ENCODE measurements at regions not wholly inside any gene's neighbourhood (a gene's known extent, or its start where the extent isn't known, plus 50 kb on each side); places are given as distances from the start of the nearest gene placed in this dataset.

DNA sequence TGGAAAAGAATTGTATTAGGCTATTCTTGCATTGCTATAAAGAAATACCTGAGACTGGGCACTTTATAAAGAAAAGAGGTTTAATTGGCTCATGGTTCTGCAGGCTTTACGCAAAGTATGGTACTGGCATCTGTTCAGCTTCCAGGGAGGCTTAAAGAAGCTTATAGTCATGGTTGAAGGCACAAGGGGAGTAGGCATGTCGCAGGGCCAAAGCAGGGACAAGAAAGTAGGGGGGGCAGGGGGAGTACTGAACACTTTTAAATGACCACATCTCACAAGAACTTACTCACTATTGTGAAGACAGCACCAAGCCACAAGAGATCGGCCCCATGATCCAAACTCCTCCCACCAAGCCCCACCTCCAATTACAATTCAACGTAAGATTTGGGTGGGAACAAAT is 152.5 kb upstream of the PHF14 start:
- TF ChIP-seq, protein P1, sequence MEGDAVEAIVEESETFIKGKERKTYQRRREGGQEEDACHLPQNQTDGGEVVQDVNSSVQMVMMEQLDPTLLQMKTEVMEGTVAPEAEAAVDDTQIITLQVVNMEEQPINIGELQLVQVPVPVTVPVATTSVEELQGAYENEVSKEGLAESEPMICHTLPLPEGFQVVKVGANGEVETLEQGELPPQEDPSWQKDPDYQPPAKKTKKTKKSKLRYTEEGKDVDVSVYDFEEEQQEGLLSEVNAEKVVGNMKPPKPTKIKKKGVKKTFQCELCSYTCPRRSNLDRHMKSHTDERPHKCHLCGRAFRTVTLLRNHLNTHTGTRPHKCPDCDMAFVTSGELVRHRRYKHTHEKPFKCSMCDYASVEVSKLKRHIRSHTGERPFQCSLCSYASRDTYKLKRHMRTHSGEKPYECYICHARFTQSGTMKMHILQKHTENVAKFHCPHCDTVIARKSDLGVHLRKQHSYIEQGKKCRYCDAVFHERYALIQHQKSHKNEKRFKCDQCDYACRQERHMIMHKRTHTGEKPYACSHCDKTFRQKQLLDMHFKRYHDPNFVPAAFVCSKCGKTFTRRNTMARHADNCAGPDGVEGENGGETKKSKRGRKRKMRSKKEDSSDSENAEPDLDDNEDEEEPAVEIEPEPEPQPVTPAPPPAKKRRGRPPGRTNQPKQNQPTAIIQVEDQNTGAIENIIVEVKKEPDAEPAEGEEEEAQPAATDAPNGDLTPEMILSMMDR (IDR thresholded peaks at IDR 0.05; ENCODE audit: insufficient read depth, low read depth, low read length), result no peak
- H3K4me3 ChIP-seq (ENCODE audit: low read depth, low read length), result no peak overlapping the region

GRCh38 chr7:10824154-10824553 is 149.5 kb upstream of the PHF14 start:
- H3K4me3 ChIP-seq (ENCODE audit: low read depth, low read length), result no peak overlapping the region
- DNase-seq (ENCODE audit: low read depth), result no peak
- TF ChIP-seq, protein P1 (IDR thresholded peaks at IDR 0.05; ENCODE audit: insufficient read depth, low read depth, low read length), result no peak

More for the DNA sequence above, 152.5 kb upstream of the PHF14 start:
- DNase-seq (ENCODE audit: low read depth), result no peak

- DNase-seq (ENCODE audit: low read depth), result no peak
- TF ChIP-seq, protein P1 (IDR thresholded peaks at IDR 0.05; ENCODE audit: insufficient read depth, low read depth, low read length), result no peak
Observed at GRCh38 chr7:10838228-10838627, 135.4 kb upstream of the PHF14 start.

GRCh38 chr7:10845225-10845624 is 128.4 kb upstream of the PHF14 start:
- H3K4me3 ChIP-seq (ENCODE audit: low read depth, low read length), result no peak overlapping the region
- no peak for DNase-seq (ENCODE audit: low read depth)
- TF ChIP-seq, protein P1 (IDR thresholded peaks at IDR 0.05; ENCODE audit: insufficient read depth, low read depth, low read length), result no peak

More at GRCh38 chr7:10838228-10838627, 135.4 kb upstream of the PHF14 start:
- no peak overlapping the region for H3K4me3 ChIP-seq (ENCODE audit: low read depth, low read length)

DNA sequence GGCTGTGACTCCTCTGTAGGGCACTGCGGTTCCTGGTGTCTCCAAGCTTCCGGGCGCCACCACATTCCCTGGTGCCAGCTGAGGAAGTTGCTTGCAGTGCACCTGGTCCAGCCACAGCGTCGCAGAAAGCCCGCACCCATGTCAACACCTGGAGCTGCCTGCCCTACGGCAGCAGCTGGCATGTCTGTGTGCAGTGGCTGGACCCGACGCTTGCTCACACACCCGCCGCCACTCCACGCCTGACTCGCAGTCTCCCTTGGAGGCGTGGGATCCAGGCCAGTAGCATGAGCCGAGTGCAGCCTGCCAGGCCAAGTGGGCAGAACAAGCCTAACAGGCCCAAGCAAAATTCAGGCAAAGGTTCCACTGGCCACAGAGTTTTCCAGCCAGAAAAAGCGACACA is 118.1 kb upstream of the PHF14 start:
- no peak for DNase-seq (ENCODE audit: low read depth)
- TF ChIP-seq, protein P1 (IDR thresholded peaks at IDR 0.05; ENCODE audit: insufficient read depth, low read depth, low read length), result no peak

GRCh38 chr7:10860516-10860915 is 113.2 kb upstream of the PHF14 start:
- no peak for DNase-seq (ENCODE audit: low read depth)
- TF ChIP-seq, protein P1 (IDR thresholded peaks at IDR 0.05; ENCODE audit: insufficient read depth, low read depth, low read length), result no peak
- no peak overlapping the region for H3K4me3 ChIP-seq (ENCODE audit: low read depth, low read length)

More for the DNA sequence above, 118.1 kb upstream of the PHF14 start:
- H3K4me3 ChIP-seq (ENCODE audit: low read depth, low read length), result no peak overlapping the region

GRCh38 chr7:10863476-10863875 is 110.2 kb upstream of the PHF14 start:
- TF ChIP-seq, protein P1 (IDR thresholded peaks at IDR 0.05; ENCODE audit: insufficient read depth, low read depth, low read length), result no peak
- H3K4me3 ChIP-seq (ENCODE audit: low read depth, low read length), result no peak overlapping the region
- no peak for DNase-seq (ENCODE audit: low read depth)
